GM18951 (cell line): ENCODE measurements at regions not wholly inside any gene's neighbourhood (a gene's known extent, or its start where the extent isn't known, plus 50 kb on each side); places are given as distances from the start of the nearest gene placed in this dataset.

Source experiments
- POLR2A ChIP-seq: IDR thresholded peaks from 4 replicates; pipeline ENCODE4 v1.6.1; 2011; ENCODE audit warnings: mild to moderate bottlenecking; ENCODE audit not compliant: insufficient read length, insufficient read depth; ENCODE audit errors: extremely low read depth
- in situ Hi-C: fragments of 300-500 bp; cut with MboI; formaldehyde crosslinking; loops from one replicate; pipeline ENCODE4 v1.12.0; 2022; ENCODE audit warnings: low sequenced_read_pairs, mixed read lengths, inconsistent platforms; ENCODE audit not compliant: unreplicated experiment

DNA sequence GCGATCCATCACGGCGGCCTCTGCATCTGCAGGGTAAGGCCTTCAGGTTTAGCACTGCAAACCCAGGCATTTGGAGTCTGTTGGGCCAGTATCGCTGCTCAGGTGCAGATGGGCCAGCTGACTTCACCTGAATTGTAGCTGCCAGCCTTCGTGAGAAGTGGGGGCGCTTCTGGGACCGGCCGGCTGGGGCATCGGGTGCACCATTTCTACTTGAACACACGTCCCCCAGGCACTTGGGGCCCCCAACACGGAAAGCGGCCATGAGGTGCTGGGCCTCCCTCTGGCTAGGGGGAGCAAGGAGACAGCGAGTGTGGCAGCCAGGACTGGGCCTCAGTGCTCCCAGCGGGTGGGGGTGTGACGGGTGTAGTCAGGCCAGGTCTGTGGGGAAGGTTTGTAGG, 767.6 kb downstream of the KCNJ18 start:
- no peak for TF ChIP-seq POLR2A
- in situ Hi-C loops = no loop called here

DNA sequence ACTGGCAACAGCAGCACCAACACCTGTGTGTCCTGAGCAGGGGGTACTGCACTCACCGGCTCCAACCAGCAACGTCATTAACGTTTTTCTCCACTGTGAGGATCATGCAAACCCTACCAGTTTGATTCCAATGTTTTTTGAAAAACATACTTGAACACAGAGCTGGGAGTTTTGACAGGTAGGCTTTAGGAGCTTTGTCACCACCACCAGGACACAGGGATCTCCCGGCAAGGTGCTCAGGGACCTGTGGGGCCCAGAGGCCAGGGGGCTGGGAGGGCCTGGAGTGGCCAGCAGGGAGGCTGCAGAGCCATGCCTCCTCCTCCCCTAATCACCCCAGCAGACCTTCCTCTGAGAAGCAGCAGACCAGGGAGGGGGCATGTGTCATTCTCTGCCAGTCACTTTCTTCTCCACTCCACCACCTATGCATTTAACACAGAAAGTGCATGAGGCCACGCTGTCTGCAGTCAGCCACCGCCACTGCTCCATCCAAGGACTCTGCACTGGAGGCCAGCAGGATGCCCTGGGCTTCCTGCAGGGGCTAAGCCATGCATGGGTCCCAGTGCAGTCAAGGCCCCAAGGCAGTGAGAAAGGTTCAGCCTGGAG, 768.2 kb downstream of the KCNJ18 start:
- no peak for TF ChIP-seq POLR2A
- in situ Hi-C loops = no loop called here

DNA sequence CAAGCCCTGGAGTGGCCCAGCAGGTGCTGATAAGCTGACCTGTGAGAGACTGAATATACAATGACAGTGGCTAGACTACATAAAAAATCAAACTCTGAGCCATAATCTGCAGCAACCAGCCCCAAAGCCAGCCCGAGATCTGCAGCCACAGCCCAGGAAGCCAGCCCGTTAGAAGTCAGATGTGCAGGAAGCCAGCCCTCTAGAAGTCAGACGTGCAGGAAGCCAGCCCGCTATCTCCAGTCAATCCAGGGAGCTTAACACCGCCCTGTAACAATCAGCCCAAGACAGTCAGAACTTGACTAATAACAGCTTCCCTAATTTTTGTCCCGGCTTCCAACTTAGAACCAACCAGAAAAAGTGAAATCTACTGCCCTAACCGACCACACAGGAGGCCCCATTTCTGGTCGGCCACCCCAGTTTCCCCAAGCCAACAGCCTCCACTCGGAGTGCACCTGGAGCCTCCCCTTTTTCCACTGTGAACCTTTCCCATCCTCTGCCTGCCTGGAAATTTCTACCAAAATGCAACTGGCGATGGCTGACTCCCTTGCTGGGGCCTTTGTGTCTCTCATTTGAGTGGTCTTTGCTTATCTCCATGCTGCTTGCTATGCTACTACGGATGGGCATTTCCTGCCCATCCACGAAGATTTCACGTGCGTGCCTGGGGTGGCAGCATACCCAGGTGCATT, 769.3 kb downstream of the KCNJ18 start:
- no peak for TF ChIP-seq POLR2A
- in situ Hi-C loops = no loop called here

DNA sequence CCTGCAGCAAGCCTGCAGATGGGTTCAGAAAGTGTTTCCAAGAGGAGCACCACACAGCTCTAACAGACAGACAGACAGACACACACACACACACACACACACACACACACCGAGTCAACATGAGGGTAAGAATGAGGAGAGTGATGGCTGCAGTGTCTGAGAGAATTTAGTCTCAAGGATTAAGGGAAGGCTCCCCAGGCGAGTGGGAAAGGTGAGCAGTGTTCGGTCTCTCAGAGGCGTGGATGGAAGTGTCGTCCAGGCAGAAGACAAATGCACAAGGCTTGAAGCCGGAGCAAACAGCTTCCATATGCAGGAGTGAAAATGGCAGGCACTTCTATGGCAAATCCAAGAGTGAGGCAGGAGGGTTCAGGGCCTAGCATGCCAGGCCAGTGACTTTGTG, 770.1 kb downstream of the KCNJ18 start:
- TF ChIP-seq POLR2A = no peak
- in situ Hi-C loops = no loop called here

DNA sequence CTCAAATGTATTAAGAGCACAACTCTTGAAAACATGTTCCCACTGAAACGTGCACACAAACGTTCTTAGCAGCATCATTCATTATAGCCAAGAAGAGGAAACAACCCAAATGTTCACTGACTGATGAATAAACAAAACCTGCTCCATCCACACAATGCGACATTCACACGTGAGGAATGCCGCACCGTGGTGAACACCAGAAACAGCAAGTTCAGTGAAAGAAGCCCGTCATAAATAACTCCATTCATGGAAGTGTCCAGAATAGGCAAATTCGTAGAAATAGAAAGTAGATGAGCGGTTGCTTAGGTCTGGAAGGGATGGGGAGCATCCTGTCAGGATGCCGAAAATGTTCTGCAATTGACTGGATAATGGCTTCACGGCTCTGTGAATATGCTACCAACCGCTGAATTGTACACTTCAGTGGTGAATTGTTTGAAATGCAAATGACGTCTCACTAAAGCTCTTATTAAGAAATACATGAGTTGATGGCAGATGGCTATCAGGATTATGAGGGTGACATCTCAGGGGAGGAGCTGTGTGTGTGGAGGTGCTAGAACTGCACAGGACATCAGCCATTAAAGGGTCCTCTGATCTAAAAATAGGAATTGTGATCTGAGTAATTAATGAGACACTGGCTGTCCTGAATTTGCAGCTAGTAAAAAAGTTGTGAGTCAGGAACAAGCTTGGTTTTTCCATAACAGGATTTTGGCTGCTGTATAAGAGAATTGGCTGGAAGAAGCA, 771.0 kb downstream of the KCNJ18 start:
- no peak for TF ChIP-seq POLR2A
- in situ Hi-C loops = no loop called here

DNA sequence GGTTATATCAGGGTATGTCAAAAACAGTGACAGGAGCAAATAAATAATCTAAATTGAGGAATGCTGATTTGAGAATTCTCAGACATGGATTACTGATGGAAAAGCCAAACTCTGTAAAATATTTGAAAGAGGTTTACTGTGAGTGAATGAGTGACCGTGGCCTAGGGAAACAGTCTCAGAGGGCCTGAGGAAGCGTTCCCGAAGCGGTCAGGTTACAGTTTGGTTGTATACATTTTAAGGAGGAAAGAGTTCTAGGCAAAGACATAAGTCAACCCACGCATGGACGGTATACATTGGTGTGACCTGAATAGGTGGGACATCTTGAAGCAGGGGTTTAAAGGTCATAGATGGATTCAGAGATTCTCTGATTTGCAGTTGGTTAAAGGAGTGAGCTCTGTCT, 771.7 kb downstream of the KCNJ18 start:
- in situ Hi-C loops = no loop called here
- TF ChIP-seq POLR2A = no peak

DNA sequence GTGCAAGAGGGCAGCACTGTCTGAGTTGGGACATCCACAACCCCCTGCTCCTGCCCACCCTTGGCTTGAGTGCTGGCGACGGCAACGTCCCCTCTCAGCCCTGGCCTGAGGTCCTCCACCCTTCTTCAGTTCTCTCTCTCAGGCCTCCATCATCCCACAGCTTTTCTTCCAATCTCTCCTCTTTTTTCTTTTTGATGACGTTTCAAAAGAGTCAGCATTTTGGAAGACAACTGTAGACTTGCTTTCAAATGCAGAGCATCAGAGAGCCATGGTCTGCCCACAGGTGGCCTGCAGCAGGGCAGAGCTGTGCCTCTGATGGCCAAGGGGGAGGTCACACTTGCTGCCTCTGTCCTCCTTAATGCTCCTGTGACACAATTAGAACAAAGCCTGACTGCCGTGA, 775.4 kb downstream of the KCNJ18 start:
- in situ Hi-C loops = no loop called here
- TF ChIP-seq POLR2A = no peak

DNA sequence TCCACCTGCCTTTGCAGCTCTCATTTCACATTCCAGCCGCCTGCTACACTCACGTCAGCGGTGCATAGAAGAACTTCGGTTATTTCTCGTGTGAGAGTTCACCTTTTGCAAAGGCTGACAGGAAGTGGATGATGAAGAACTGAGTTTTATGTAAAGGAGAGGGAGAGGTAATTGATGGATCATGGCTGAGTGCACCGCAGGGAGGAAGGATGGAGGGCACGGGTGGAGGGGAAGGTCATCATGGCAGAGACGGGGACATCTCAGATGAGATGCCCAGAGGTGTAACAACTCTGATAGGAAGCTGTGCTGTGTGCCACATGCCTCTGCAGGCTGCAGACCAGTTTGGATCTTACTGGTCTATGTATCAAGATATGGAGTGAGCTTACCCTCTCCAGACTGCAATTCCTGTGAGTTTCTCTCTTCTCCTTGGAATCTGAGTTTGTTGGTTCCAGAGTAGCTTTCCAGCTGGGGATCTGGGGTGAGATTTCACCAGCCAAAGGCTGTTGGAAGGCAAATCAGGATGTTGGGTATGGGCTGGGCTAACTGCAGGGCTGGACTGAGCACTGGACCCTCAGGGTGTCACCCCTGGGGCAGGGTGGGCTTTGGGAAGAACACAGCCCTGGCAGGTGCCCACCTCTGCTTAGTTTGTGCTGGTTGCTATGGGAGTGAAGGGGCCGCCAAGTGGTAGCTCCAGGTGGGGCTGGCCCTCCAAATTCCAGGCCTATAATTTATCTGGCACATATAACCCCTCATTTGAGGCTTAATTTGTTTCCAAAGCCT, 777.0 kb downstream of the KCNJ18 start:
- in situ Hi-C loops = no loop called here
- TF ChIP-seq POLR2A = no peak

DNA sequence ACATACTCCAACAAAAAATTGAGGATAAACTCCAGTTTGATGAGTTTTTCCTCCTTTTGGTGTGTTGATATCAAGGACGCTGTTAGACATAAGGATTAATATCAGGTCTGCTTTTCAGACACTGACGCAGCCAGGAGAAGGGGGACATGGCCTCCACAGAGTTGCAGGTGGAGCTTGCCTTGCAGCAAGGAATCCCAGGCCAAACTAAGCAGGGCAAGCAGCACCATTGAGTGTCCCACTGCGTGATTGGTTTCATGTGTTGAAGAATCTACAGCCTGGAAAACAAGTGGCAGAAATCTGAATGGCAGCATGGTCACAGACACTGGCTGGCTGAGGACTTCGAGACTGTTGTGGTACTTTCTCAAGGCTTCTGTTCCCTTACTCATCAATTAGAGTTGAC, 777.6 kb downstream of the KCNJ18 start:
- no peak for TF ChIP-seq POLR2A
- in situ Hi-C loops = no loop called here

DNA sequence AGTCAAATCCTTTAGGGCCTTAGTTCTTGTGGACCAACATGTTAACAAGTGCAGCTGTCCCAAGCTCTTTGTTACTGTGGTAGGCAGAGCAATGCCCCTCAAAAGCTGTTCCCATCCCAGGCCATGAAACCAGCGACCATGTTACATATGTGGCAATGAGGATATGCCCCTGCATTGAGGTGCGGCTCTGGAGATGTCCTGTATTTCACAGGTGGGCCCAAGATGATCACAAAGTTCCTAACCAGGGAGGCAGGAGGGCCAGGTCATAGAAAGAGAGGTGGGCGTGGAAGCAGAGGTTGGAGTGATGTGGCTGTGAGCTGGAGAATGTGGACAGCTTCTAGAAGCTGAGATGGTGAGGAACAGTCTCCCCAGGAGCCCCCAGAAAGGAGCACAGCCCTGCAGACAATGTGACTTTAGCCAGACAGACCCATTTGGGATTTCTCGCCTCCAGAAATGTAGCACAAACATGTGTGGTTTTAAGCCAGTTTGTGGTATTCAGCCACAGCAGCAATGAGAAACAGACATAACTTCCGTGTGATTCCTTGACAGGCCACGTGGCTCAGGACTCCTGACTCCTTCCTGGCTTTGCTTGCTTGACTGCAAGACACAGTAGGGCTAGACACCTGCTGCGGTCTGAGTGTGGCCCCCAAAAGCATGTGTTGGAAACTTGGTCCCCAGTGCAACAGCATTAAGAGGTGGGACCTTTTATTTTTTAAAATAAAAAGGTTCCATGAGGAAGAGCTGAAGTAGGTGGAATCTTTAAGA, 778.3 kb downstream of the KCNJ18 start:
- in situ Hi-C loops = no loop called here
- TF ChIP-seq POLR2A = no peak

DNA sequence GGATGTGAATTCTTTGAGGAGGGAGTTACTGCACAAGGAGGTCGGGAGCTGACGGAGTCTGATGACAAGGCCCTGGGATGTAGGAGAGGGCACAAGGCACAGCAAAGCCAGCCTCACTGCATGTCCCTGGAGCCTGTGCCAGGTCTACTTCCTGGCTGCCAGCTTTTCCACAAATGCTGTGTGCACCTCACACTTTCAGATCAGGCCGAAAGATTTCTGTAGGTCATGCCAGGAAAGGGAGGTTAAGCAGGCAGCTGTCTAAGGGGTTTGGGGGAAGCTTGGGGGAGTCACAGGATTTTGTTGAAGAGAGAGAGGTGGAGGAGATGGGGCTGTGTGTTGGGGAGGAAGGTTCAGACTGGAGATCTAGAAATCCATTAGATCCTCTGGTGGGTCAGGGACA, 792.5 kb downstream of the KCNJ18 start:
- in situ Hi-C loops = no loop called here
- TF ChIP-seq POLR2A = no peak

DNA sequence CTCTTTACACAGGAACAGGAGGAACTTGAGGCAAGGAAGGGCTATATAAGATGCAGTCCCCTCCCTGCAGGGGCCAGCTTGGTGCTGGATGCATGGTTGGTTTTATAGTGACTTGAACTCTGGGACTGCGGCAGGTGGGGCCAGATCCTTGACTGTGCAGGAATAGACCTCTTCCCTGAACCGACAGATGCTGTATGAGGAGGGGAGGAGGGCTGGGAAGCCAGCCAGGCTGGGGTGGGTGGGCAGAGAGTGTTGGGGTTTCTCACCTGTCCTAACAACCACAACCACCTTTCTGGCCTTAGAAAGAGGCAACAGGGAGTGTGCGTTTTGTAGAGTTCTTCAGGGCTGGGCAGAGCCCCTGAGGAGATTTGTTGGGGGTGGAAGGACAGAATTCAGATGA, 798.1 kb downstream of the KCNJ18 start:
- TF ChIP-seq POLR2A = no peak
- in situ Hi-C loops = no loop called here

DNA sequence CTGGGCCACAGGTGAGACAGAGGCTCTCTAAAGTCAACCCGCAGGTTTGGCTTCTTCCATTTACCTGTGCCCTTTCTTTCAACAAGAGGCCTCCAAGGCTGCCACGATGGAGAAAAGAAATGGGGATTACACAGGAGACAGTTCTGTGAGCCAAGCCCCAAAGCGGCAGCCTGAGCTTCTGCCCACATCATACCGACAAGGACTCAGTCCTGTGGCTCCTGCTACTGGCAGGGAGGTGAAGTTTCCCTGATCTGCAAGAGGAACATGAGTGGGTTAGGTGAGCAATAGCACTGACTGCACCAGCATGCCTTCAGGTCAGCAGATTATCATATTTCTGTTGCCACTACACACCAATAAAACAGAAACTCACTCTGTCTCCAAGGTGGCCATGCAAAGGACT, 800.0 kb downstream of the KCNJ18 start:
- in situ Hi-C loops = no loop called here
- TF ChIP-seq POLR2A = no peak

DNA sequence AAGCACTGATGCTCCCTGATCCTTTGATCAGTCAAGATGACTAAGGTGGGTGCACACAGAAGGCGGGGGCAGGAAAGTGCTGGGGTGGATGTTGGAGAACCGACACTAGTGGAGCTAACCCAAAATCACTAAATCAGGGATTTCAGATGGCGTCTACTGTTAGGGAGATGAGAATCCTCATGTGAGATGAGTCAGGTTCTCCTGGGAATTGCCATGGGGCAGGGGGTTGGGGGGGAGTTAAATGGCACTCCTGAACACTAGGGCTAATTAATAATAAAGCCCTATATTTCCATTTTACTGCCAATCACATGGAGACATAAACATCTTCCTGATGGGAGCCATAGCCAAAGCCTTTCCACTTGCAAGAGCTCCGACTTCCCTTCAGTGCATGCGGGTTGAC, 804.1 kb downstream of the KCNJ18 start:
- in situ Hi-C loops = no loop called here
- no peak for TF ChIP-seq POLR2A
